ENCODE measurements at regions not wholly inside any gene's neighbourhood (a gene's known extent, or its start where the extent isn't known, plus 50 kb on each side); places are given as distances from the start of the nearest gene placed in this dataset.
"Not testable (repeated sequence)": the region's sequence is repeated elsewhere in the genome, so short reads cannot be mapped to it uniquely, and the experiment has no call there.

DNA sequence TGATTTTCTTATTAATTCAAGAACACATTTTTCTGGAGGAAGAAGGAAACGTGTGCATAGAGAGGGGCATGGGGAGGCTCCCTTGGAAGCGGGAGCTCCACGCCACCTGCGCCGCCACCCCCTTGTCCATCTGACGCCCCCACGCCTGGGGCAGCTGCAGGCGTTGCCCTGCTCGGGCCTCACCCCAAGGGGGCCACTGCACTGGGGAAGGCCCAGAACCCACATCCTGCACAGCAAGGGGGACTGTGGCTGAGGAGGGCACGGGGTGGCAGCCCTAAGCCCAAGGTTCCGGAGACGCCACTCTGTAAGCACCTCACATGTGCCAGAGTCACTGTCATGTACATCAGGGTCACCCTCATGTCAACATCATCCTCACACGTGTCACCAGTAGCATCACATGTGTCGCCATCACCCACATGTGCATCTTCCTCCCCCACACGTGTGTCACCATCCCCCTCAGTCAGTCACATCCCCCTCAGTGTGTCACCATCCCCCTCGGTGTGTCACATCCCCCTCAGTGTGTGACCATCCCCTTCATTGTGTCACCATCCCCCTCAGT lies 486.7 kb upstream of the SALL3 start:
- no peak for ATAC-seq
- TF ChIP-seq ZFP3 (CRISPR knock-in tag; IDR thresholded peaks at IDR 0.05) (no peak), ZNF565 (CRISPR knock-in tag; conservative IDR thresholded peaks at IDR 0.05; ENCODE audit: low read depth) (no peak), ZFP30 (CRISPR knock-in tag; IDR thresholded peaks at IDR 0.05) (no peak)
- TF ChIP-seq, protein P1, sequence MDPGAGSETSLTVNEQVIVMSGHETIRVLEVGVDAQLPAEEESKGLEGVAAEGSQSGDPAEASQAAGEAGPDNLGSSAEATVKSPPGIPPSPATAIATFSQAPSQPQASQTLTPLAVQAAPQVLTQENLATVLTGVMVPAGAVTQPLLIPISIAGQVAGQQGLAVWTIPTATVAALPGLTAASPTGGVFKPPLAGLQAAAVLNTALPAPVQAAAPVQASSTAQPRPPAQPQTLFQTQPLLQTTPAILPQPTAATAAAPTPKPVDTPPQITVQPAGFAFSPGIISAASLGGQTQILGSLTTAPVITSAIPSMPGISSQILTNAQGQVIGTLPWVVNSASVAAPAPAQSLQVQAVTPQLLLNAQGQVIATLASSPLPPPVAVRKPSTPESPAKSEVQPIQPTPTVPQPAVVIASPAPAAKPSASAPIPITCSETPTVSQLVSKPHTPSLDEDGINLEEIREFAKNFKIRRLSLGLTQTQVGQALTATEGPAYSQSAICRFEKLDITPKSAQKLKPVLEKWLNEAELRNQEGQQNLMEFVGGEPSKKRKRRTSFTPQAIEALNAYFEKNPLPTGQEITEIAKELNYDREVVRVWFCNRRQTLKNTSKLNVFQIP (CRISPR knock-in tag; IDR thresholded peaks at IDR 0.05; ENCODE audit: borderline replicate concordance, low read depth): no peak

- ATAC-seq: not testable (repeated sequence)
These were observed 486.1 kb upstream of the SALL3 start for GRCh38 chr18:78493490-78493889.

DNA sequence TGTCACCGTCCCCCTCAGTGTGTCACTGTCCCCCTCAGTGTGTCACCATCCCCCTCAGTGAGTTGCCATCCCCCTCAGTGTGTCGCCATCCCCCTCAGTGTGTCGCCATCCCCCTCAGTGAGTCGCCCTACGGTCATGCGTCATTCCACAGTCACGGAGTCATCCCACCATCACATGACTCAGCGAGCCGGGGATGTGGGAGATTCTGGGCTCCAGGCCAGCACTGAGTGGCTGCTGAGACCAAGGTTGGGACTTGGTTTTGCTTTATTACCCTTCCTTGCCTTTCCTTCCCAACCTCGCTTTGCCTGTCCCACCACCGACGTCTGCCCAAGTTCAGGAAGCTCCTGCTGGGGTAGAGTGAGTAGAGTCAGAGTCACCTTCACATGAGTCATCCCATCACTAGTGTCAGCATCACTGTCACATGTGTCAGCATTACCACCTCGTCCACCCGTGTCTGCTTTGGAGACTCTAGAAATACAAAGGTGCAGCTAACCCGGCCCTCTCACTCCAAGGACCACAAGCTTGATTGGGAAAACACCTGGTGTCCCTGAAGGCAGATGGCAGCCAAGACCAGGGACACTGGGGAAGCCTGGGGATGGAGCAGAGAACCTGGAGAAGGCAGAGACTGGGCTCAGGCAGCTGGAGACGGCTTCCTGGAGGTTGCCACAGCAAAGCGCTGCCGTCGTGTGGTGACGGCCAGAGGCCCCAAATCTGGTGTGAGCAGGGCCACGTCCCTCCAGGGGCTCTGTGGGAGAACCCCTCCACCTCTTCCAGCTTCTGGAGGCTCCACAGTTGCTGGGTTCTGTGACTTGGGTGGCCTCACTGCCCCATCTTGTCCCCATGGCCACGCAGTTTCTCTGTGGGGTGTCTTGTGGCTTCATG lies 485.2 kb upstream of the SALL3 start:
- no peak for TF ChIP-seq ZNF565 (CRISPR knock-in tag; conservative IDR thresholded peaks at IDR 0.05; ENCODE audit: low read depth)
- TF ChIP-seq TCF4 (CRISPR knock-in tag; IDR thresholded peaks at IDR 0.05; ENCODE audit: borderline replicate concordance): no peak
- TF ChIP-seq BACH2 (CRISPR knock-in tag; IDR thresholded peaks at IDR 0.05; ENCODE audit: borderline replicate concordance): no peak
- no peak for TF ChIP-seq ZFP30 (CRISPR knock-in tag; IDR thresholded peaks at IDR 0.05)
- no peak for ATAC-seq

DNA sequence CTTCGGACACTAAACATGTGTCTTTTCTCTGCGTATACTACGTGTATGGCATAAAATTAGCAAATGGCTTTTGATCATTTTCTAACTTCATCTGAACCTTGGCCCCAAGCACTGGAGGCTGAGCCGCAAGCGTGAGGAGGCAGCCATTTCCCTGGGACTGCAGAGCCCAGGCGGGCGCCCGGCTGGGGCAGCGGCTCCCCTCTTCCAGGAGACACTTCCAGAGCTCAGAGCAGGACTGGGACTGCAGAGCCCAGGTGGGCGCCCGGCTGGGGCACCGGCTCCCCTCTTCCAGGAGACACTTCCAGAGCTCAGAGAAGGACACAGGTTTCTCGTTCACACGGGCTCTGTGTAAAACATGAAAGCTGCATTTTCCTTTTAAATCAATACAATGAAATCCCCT lies 484.1 kb upstream of the SALL3 start:
- no peak for TF ChIP-seq CSRNP3 (CRISPR knock-in tag; IDR thresholded peaks at IDR 0.05)
- TF ChIP-seq, protein P2, sequence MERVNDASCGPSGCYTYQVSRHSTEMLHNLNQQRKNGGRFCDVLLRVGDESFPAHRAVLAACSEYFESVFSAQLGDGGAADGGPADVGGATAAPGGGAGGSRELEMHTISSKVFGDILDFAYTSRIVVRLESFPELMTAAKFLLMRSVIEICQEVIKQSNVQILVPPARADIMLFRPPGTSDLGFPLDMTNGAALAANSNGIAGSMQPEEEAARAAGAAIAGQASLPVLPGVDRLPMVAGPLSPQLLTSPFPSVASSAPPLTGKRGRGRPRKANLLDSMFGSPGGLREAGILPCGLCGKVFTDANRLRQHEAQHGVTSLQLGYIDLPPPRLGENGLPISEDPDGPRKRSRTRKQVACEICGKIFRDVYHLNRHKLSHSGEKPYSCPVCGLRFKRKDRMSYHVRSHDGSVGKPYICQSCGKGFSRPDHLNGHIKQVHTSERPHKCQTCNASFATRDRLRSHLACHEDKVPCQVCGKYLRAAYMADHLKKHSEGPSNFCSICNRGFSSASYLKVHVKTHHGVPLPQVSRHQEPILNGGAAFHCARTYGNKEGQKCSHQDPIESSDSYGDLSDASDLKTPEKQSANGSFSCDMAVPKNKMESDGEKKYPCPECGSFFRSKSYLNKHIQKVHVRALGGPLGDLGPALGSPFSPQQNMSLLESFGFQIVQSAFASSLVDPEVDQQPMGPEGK (CRISPR knock-in tag; IDR thresholded peaks at IDR 0.05; ENCODE audit: borderline replicate concordance): no peak
- no peak for TF ChIP-seq TOX (CRISPR knock-in tag; IDR thresholded peaks at IDR 0.05; ENCODE audit: borderline replicate concordance)
- TF ChIP-seq CREB5 (CRISPR knock-in tag; IDR thresholded peaks at IDR 0.05; ENCODE audit: low read depth): no peak
- TF ChIP-seq ARNTL (CRISPR knock-in tag; IDR thresholded peaks at IDR 0.05; ENCODE audit: borderline replicate concordance, low read depth): no peak
- no peak for TF ChIP-seq ZFP3 (CRISPR knock-in tag; IDR thresholded peaks at IDR 0.05)
- TF ChIP-seq CSDC2 (CRISPR knock-in tag; IDR thresholded peaks at IDR 0.05): no peak
- TF ChIP-seq TSHZ2 (CRISPR knock-in tag; IDR thresholded peaks at IDR 0.05): no peak
- no peak for TF ChIP-seq BACH2 (CRISPR knock-in tag; IDR thresholded peaks at IDR 0.05; ENCODE audit: borderline replicate concordance)
- no peak for ATAC-seq

DNA sequence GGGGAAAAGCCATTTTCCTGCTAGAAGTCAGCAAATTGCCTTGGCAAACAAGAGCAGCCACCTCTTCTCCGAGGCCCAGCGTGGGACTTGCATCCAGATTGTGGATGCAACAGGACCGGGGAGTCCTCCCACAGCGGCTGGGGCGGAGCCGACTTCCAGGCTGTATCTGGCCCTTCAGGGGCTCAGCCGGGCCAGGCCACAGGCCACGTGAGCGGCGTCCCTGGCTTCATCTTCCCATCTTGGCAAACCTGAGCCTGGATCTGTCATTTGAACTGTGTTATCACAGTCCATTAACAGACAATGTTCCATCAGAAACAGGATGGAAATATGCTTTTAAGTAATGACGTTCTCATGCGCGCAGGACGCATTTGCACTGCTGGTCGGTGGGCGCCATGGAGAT lies 483.5 kb upstream of the SALL3 start:
- no peak for ATAC-seq
- TF ChIP-seq OSR1 (CRISPR knock-in tag; IDR thresholded peaks at IDR 0.05) (no peak), ZNF70 (CRISPR knock-in tag; IDR thresholded peaks at IDR 0.05) (no peak), GLIS3 (CRISPR knock-in tag; IDR thresholded peaks at IDR 0.05) (no peak), RARB (CRISPR knock-in tag; IDR thresholded peaks at IDR 0.05) (no peak), ZNF565 (CRISPR knock-in tag; conservative IDR thresholded peaks at IDR 0.05; ENCODE audit: low read depth) (no peak), ESRRG (CRISPR knock-in tag; IDR thresholded peaks at IDR 0.05) (no peak), ARNTL (CRISPR knock-in tag; IDR thresholded peaks at IDR 0.05; ENCODE audit: borderline replicate concordance, low read depth) (no peak), CSRNP3 (CRISPR knock-in tag; IDR thresholded peaks at IDR 0.05) (no peak)
- TF ChIP-seq, protein P1 (CRISPR knock-in tag; IDR thresholded peaks at IDR 0.05; ENCODE audit: borderline replicate concordance, low read depth): no peak
